Activated CD4-positive, alpha-beta memory T cell treated with anti-CD3 and anti-CD28 coated beads, Interleukin-2, amount 10 ng/mL, durations not matched to agents 7 days and 5 days (primary cell): ENCODE measurements at regions not wholly inside any gene's neighbourhood (a gene's known extent, or its start where the extent isn't known, plus 50 kb on each side); places are given as distances from the start of the nearest gene placed in this dataset.

Experiments
- CTCF ChIA-PET: fragments of 350-600 bp; sonication (Branson Sonifier 250); formaldehyde crosslinking; loops from one replicate; lab custom pipeline; 2021; ENCODE audit warnings: antibody characterized with exemption, inconsistent platforms; lab: Charles Lee
- POLR2A ChIA-PET: fragments of 350-600 bp; sonication (Branson Sonifier 250); formaldehyde crosslinking; loops from one replicate; lab custom pipeline; 2021; ENCODE audit warnings: antibody characterized with exemption; lab: Charles Lee
- DNase-seq: peaks from one replicate; pipeline ENCODE4 v3.0.0-alpha.2; 2020
- H3K27ac Mint-ChIP-seq: one replicate; pipeline ENCODE4 v1.8.0; 2021; ENCODE audit warnings: mild to moderate bottlenecking, mixed read lengths
- H3K27me3 Mint-ChIP-seq: one replicate; pipeline ENCODE4 v1.8.0; 2021; ENCODE audit warnings: mixed read lengths
- H3K36me3 Mint-ChIP-seq: one replicate; pipeline ENCODE4 v1.8.0; 2021; ENCODE audit warnings: low read depth, mixed read lengths
- H3K4me1 Mint-ChIP-seq: one replicate; pipeline ENCODE4 v1.8.0; 2021; ENCODE audit warnings: mixed read lengths
- H3K4me3 Mint-ChIP-seq: one replicate; pipeline ENCODE4 v1.8.0; 2021; ENCODE audit warnings: mild to moderate bottlenecking, mixed read lengths
- H3K9me3 Mint-ChIP-seq: one replicate; pipeline ENCODE4 v1.8.0; 2021; ENCODE audit warnings: mixed read lengths

GRCh38 chr18:76670564-76671288 is 151.6 kb upstream of the ZNF236 start:
- Mint-ChIP-seq H3K4me1 (no peaks in the 10 kb centered on the region), H3K27ac (no peak overlapping the region), H3K36me3 (no peaks in the 10 kb centered on the region), H3K27me3 (peaks cover 6% of the 10 kb centered on the region), H3K9me3 (no peaks in the 10 kb centered on the region), H3K4me3 (no peak overlapping the region)
- CTCF ChIA-PET: no interaction called here
- POLR2A ChIA-PET: no interaction called here
- DNase-seq: no peak

- POLR2A ChIA-PET: no interaction called here
- no peaks in the 10 kb centered on the region for H3K9me3 Mint-ChIP-seq
- CTCF ChIA-PET: no interaction called here
Observed at GRCh38 chr18:76668546-76668945, 153.8 kb upstream of the ZNF236 start.

GRCh38 chr18:76668119-76668518 is 154.2 kb upstream of the ZNF236 start:
- H3K4me3 Mint-ChIP-seq: no peak overlapping the region
- DNase-seq: no peak
- no peaks in the 10 kb centered on the region for H3K4me1 Mint-ChIP-seq
- H3K36me3 Mint-ChIP-seq: no peaks in the 10 kb centered on the region
- ChIA-PET CTCF (no interaction called here), POLR2A (no interaction called here)
- H3K27ac Mint-ChIP-seq: no peak overlapping the region
- peaks cover 13% of the 10 kb centered on the region for H3K27me3 Mint-ChIP-seq
- H3K9me3 Mint-ChIP-seq: no peaks in the 10 kb centered on the region

More at GRCh38 chr18:76668546-76668945, 153.8 kb upstream of the ZNF236 start:
- Mint-ChIP-seq H3K27ac (no peak overlapping the region), H3K27me3 (peaks cover 11% of the 10 kb centered on the region), H3K36me3 (no peaks in the 10 kb centered on the region), H3K4me1 (no peaks in the 10 kb centered on the region), H3K4me3 (no peak overlapping the region)
- no peak for DNase-seq

GRCh38 chr18:76667603-76668002 is 154.8 kb upstream of the ZNF236 start:
- ChIA-PET POLR2A (no interaction called here), CTCF (no interaction called here)
- no peak overlapping the region for H3K4me3 Mint-ChIP-seq
- H3K36me3 Mint-ChIP-seq: no peaks in the 10 kb centered on the region
- DNase-seq: no peak
- no peaks in the 10 kb centered on the region for H3K4me1 Mint-ChIP-seq
- no peaks in the 10 kb centered on the region for H3K9me3 Mint-ChIP-seq
- H3K27ac Mint-ChIP-seq: no peak overlapping the region
- peaks cover 13% of the 10 kb centered on the region for H3K27me3 Mint-ChIP-seq

- Mint-ChIP-seq H3K9me3 (no peaks in the 10 kb centered on the region), H3K4me3 (no peak overlapping the region), H3K27me3 (peaks cover 17% of the 10 kb centered on the region), H3K4me1 (peaks cover 10% of the 10 kb centered on the region), H3K27ac (no peak overlapping the region), H3K36me3 (no peaks in the 10 kb centered on the region)
- ChIA-PET POLR2A (no interaction called here), CTCF (no interaction called here)
- DNase-seq: no peak
Observed at GRCh38 chr18:76662626-76663025, 159.7 kb upstream of the ZNF236 start.

GRCh38 chr18:76660571-76661192 is 161.7 kb upstream of the ZNF236 start:
- H3K36me3 Mint-ChIP-seq: no peaks in the 10 kb centered on the region
- CTCF ChIA-PET: no interaction called here

GRCh38 chr18:76658627-76659026 is 163.6 kb upstream of the ZNF516 start:
- no peaks in the 10 kb centered on the region for H3K36me3 Mint-ChIP-seq
- H3K27me3 Mint-ChIP-seq: peaks cover 22% of the 10 kb centered on the region
- H3K27ac Mint-ChIP-seq: no peak overlapping the region
- peaks cover 17% of the 10 kb centered on the region for H3K4me1 Mint-ChIP-seq
- CTCF ChIA-PET: interaction anchor here (0.8 to 2.2 kb wide), 4 partner anchors 37 to 275 kb away, joined by 3 to 10 read pairs (median 4); no protein-coding TSS in a partner anchor
- H3K4me3 Mint-ChIP-seq: no peak overlapping the region
- DNase-seq: no peak
- H3K9me3 Mint-ChIP-seq: no peaks in the 10 kb centered on the region
- POLR2A ChIA-PET: no interaction called here

More at GRCh38 chr18:76660571-76661192, 161.7 kb upstream of the ZNF236 start:
- Mint-ChIP-seq H3K27me3 (peaks cover 21% of the 10 kb centered on the region), H3K9me3 (no peaks in the 10 kb centered on the region), H3K27ac (no peak overlapping the region), H3K4me1 (peaks cover 17% of the 10 kb centered on the region), H3K4me3 (no peak overlapping the region)
- no peak for DNase-seq
- POLR2A ChIA-PET: no interaction called here

- H3K9me3 Mint-ChIP-seq: no peaks in the 10 kb centered on the region
- no peaks in the 10 kb centered on the region for H3K36me3 Mint-ChIP-seq
- H3K4me3 Mint-ChIP-seq: no peak overlapping the region
- POLR2A ChIA-PET: no interaction called here
- CTCF ChIA-PET: interaction anchor here (0.8 to 2.2 kb wide), 4 partner anchors 37 to 275 kb away, joined by 3 to 10 read pairs (median 4); no protein-coding TSS in a partner anchor
- peaks cover 20% of the 10 kb centered on the region for H3K27me3 Mint-ChIP-seq
- H3K4me1 Mint-ChIP-seq: peaks cover 17% of the 10 kb centered on the region
- H3K27ac Mint-ChIP-seq: no peak overlapping the region
- no peak for DNase-seq
Observed at GRCh38 chr18:76657911-76658470, 162.9 kb upstream of the ZNF516 start.

- Mint-ChIP-seq H3K4me1 (peaks cover 17% of the 10 kb centered on the region), H3K27me3 (peaks cover 22% of the 10 kb centered on the region), H3K4me3 (no peak overlapping the region), H3K27ac (no peak overlapping the region), H3K9me3 (no peaks in the 10 kb centered on the region), H3K36me3 (no peaks in the 10 kb centered on the region)
- CTCF ChIA-PET: interaction anchor here (1.7 to 2.2 kb wide), 2 partner anchors 52 to 258 kb away, joined by 5 to 10 read pairs; no protein-coding TSS in a partner anchor
- POLR2A ChIA-PET: no interaction called here
- no peak for DNase-seq
Observed at GRCh38 chr18:76656925-76657827, 162.1 kb upstream of the ZNF516 start.

- no peak overlapping the region for H3K27ac Mint-ChIP-seq
- ChIA-PET POLR2A (no interaction called here), CTCF (no interaction called here)
- H3K4me1 Mint-ChIP-seq: peaks cover 17% of the 10 kb centered on the region
- no peaks in the 10 kb centered on the region for H3K9me3 Mint-ChIP-seq
- H3K27me3 Mint-ChIP-seq: peaks cover 37% of the 10 kb centered on the region
- no peak for DNase-seq
- H3K36me3 Mint-ChIP-seq: no peaks in the 10 kb centered on the region
- no peak overlapping the region for H3K4me3 Mint-ChIP-seq
Observed at GRCh38 chr18:76654577-76654976, 159.5 kb upstream of the ZNF516 start.

GRCh38 chr18:76647322-76647721 is 152.3 kb upstream of the ZNF516 start:
- Mint-ChIP-seq H3K9me3 (no peaks in the 10 kb centered on the region), H3K27me3 (peaks cover 16% of the 10 kb centered on the region), H3K4me3 (no peak overlapping the region), H3K36me3 (no peaks in the 10 kb centered on the region), H3K27ac (no peak overlapping the region), H3K4me1 (no peaks in the 10 kb centered on the region)
- POLR2A ChIA-PET: no interaction called here
- no peak for DNase-seq
- CTCF ChIA-PET: no interaction called here

- Mint-ChIP-seq H3K9me3 (no peaks in the 10 kb centered on the region), H3K4me1 (no peaks in the 10 kb centered on the region), H3K4me3 (no peak overlapping the region), H3K36me3 (no peaks in the 10 kb centered on the region), H3K27ac (no peak overlapping the region), H3K27me3 (peaks cover 2% of the 10 kb centered on the region)
- no peak for DNase-seq
- ChIA-PET CTCF (no interaction called here), POLR2A (no interaction called here)
Observed at GRCh38 chr18:76644580-76644979, 149.5 kb upstream of the ZNF516 start.

GRCh38 chr18:76643996-76644395 is 149.0 kb upstream of the ZNF516 start:
- H3K4me3 Mint-ChIP-seq: no peak overlapping the region
- no peak for DNase-seq
- H3K27ac Mint-ChIP-seq: no peak overlapping the region
- POLR2A ChIA-PET: no interaction called here
- H3K27me3 Mint-ChIP-seq: peaks cover under 1% of the 10 kb centered on the region
- H3K9me3 Mint-ChIP-seq: no peaks in the 10 kb centered on the region
- no peaks in the 10 kb centered on the region for H3K36me3 Mint-ChIP-seq
- no peaks in the 10 kb centered on the region for H3K4me1 Mint-ChIP-seq
- CTCF ChIA-PET: no interaction called here
